ENCODE measurements at regions not wholly inside any gene's neighbourhood (a gene's known extent, or its start where the extent isn't known, plus 50 kb on each side); places are given as distances from the start of the nearest gene placed in this dataset.

DNA sequence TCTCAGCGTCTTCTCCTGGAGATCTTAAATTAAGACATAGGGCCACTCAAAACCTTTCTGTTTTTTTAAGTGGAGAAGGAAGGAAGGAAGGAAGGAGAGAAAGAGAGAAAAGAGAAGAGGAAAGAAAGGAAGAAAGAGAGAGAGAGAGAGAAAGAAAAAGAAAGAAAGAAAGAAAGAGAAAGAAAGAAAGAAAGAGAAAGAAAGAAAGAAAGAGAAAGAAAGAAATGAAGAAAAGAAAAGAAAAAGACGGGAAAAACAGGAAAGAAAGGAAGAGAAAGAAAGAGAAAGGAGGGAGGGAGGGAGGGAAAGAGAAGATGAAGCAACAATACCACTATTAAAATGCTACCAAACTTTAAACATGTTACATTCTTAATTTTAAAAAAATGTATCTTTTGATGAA lies 336.5 kb upstream of the ARID1B start:
- no peaks in the 10 kb centered on the region for H3K27me3 ChIP-seq
- no peak overlapping the region for H3K4me3 ChIP-seq
- DNase-seq (ENCODE audit: low spot score in 2 of 2): no peak
- H3K9me3 ChIP-seq: no peaks in the 10 kb centered on the region
- 98% methylated on average over 2 of the region's 2 CpGs for WGBS
- no peaks in the 10 kb centered on the region for H3K4me1 ChIP-seq
- TF ChIP-seq CTCF (IDR thresholded peaks at IDR 0.05) (no peak), EP300 (IDR thresholded peaks at IDR 0.05) (no peak), POLR2AphosphoS5 (IDR thresholded peaks at IDR 0.05) (no peak), POLR2A (IDR thresholded peaks at IDR 0.05) (no peak)
- no peak overlapping the region for H3K27ac ChIP-seq
- no peaks in the 10 kb centered on the region for H3K36me3 ChIP-seq

DNA sequence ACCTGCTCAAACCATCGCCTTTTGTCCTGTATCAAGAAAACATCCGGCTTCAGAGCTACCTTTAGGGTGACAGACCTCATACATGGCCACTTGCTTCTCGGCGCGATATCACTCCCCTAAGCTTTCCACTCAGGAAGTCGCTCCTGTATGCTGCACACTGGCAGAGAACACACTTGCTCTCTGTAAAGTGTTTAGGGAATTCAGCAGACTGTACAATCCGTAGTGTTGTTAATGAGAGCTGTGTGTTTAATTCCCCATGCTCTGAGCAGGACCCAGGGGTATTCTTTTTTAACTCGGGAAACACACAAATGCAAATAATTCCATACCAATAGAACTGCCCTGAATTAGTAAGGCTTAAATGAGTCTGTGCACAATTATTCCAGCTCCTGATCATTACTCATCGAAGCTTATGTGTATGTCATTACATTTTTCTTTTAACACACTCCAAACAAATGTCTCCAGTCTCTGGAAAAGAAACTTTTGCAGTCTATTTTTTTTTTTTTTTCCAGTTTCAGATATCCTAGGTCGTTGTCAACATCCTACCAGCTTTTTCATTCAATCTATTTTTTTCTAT lies 338.7 kb upstream of the ARID1B start:
- Histone ChIP-seq H3K4me3 (no peak overlapping the region), H3K27ac (no peak overlapping the region), H3K4me1 (no peaks in the 10 kb centered on the region), H3K36me3 (no peaks in the 10 kb centered on the region), H3K27me3 (no peaks in the 10 kb centered on the region), H3K9me3 (no peaks in the 10 kb centered on the region)
- WGBS: 53% methylated on average over 10 of the region's 10 CpGs
- no peak for TF ChIP-seq POLR2A (IDR thresholded peaks at IDR 0.05)
- TF ChIP-seq POLR2AphosphoS5 (IDR thresholded peaks at IDR 0.05): no peak
- no peak for TF ChIP-seq CTCF (IDR thresholded peaks at IDR 0.05)
- TF ChIP-seq EP300 (IDR thresholded peaks at IDR 0.05): no peak
- DNase-seq (ENCODE audit: low spot score in 2 of 2): no peak

DNA sequence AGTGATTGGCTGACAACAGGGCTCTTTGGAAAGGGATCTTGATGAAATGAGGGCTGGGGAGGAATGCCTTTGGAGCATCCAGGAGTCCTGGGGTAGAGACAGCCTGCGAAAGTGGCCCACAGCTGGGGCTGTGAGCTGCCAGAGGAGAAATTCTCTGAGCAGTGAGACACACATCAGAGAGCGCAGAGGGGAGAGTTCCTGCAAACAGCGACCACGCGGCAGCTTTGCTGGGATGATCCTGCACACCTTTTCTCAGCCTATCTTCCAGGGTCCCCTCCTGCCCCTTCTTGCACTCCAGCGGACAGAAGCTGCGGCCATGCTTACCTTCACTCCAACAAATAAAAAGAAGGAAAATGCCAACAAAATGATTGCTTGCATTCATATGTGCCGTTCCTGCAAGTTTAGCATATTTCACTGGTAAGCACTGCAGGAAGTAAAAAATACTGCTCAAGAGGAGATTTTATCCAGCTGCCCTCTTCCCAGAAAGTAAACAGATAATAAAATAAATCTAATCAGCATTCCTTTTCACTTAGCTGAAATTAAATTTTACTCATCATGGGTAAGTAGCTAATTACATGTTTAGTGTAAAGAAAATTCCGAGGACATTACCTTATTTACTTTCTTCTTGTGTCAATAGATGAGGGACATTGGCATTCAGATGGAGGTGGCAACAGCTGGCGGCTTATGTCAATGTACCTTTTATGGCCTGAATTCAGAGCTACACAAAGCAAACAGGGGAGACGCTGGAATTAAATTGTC lies 339.9 kb upstream of the ARID1B start:
- no peak overlapping the region for H3K27ac ChIP-seq
- WGBS: 65% methylated on average over 11 of the region's 11 CpGs
- DNase-seq (ENCODE audit: low spot score in 2 of 2): no peak
- H3K27me3 ChIP-seq: no peaks in the 10 kb centered on the region
- TF ChIP-seq POLR2AphosphoS5 (IDR thresholded peaks at IDR 0.05): no peak
- no peak for TF ChIP-seq POLR2A (IDR thresholded peaks at IDR 0.05)
- no peak for TF ChIP-seq EP300 (IDR thresholded peaks at IDR 0.05)
- TF ChIP-seq CTCF (IDR thresholded peaks at IDR 0.05): no peak
- no peak overlapping the region for H3K4me3 ChIP-seq
- H3K9me3 ChIP-seq: no peaks in the 10 kb centered on the region
- H3K4me1 ChIP-seq: no peaks in the 10 kb centered on the region
- no peaks in the 10 kb centered on the region for H3K36me3 ChIP-seq

GRCh38 chr6:156434795-156435190 lies 342.4 kb upstream of the ARID1B start:
- WGBS: 51% methylated on average over 2 of the region's 2 CpGs
- H3K27me3 ChIP-seq: no peaks in the 10 kb centered on the region
- no peak overlapping the region for H3K4me3 ChIP-seq
- no peaks in the 10 kb centered on the region for H3K36me3 ChIP-seq
- no peak overlapping the region for H3K27ac ChIP-seq
- no peaks in the 10 kb centered on the region for H3K9me3 ChIP-seq
- H3K4me1 ChIP-seq: no peaks in the 10 kb centered on the region
- DNase-seq (ENCODE audit: low spot score in 2 of 2): no peak
- TF ChIP-seq POLR2A (IDR thresholded peaks at IDR 0.05) (no peak), EP300 (IDR thresholded peaks at IDR 0.05) (no peak), CTCF (IDR thresholded peaks at IDR 0.05) (no peak), POLR2AphosphoS5 (IDR thresholded peaks at IDR 0.05) (no peak)

- DNase-seq (ENCODE audit: low spot score in 2 of 2): no peak
- TF ChIP-seq POLR2AphosphoS5 (IDR thresholded peaks at IDR 0.05) (no peak), POLR2A (IDR thresholded peaks at IDR 0.05) (no peak), EP300 (IDR thresholded peaks at IDR 0.05) (no peak), CTCF (IDR thresholded peaks at IDR 0.05) (no peak)
- Histone ChIP-seq H3K27ac (no peak overlapping the region), H3K4me1 (no peaks in the 10 kb centered on the region), H3K4me3 (no peak overlapping the region), H3K36me3 (no peaks in the 10 kb centered on the region), H3K9me3 (no peaks in the 10 kb centered on the region), H3K27me3 (no peaks in the 10 kb centered on the region)
- WGBS: 92% methylated on average over 5 of the region's 5 CpGs
Observed at GRCh38 chr6:156434049-156434794, 343.0 kb upstream of the ARID1B start.

All from suprapubic skin (tissue), 4 donors.